ENCODE measurements at regions not wholly inside any gene's neighbourhood (a gene's known extent, or its start where the extent isn't known, plus 50 kb on each side); places are given as distances from the start of the nearest gene placed in this dataset.

GRCh38 chr4:121277194-121278105 is 103.4 kb downstream of the QRFPR start:
- DNase-seq (ENCODE audit: low spot score): no peak

GRCh38 chr4:121273191-121273590 is 107.6 kb downstream of the QRFPR start:
- no peak for DNase-seq (ENCODE audit: low spot score)

- no peak for DNase-seq (ENCODE audit: low spot score)
Observed at GRCh38 chr4:121272526-121272925, 108.3 kb downstream of the QRFPR start.

- DNase-seq (ENCODE audit: low spot score): no peak
Observed at GRCh38 chr4:121270389-121270788, 106.3 kb upstream of the TNIP3 start.

- no peak for DNase-seq (ENCODE audit: low spot score)
Observed at GRCh38 chr4:121269001-121269400, 104.9 kb upstream of the TNIP3 start.

GRCh38 chr4:121266982-121267381 is 102.9 kb upstream of the TNIP3 start:
- DNase-seq (ENCODE audit: low spot score): no peak

GRCh38 chr4:121256887-121257466 is 92.9 kb upstream of the TNIP3 start:
- no peak for DNase-seq (ENCODE audit: low spot score)

- DNase-seq (ENCODE audit: low spot score): peak; percentile 60
Observed at GRCh38 chr4:121255986-121256750, 92.0 kb upstream of the TNIP3 start.

- DNase-seq (ENCODE audit: low spot score): peak; percentile 35
Observed at GRCh38 chr4:121253961-121254360, 89.8 kb upstream of the TNIP3 start.

- DNase-seq (ENCODE audit: low spot score): peak; percentile 53
Observed at GRCh38 chr4:121252224-121252806, 88.2 kb upstream of the TNIP3 start.

- no peak for DNase-seq (ENCODE audit: low spot score)
Observed at GRCh38 chr4:121248747-121249146, 84.6 kb upstream of the TNIP3 start.

GRCh38 chr4:121246698-121247097 is 82.6 kb upstream of the TNIP3 start:
- DNase-seq (ENCODE audit: low spot score): no peak

- no peak for DNase-seq (ENCODE audit: low spot score)
Observed at GRCh38 chr4:121243485-121243884, 79.4 kb upstream of the TNIP3 start.

- no peak for DNase-seq (ENCODE audit: low spot score)
Observed at GRCh38 chr4:121242188-121242750, 78.1 kb upstream of the TNIP3 start.

GRCh38 chr4:121239951-121240350 is 75.8 kb upstream of the TNIP3 start:
- no peak for DNase-seq (ENCODE audit: low spot score)

GRCh38 chr4:121238461-121238860 is 74.3 kb upstream of the TNIP3 start:
- no peak for DNase-seq (ENCODE audit: low spot score)

GRCh38 chr4:121237069-121237399 is 72.9 kb upstream of the TNIP3 start:
- DNase-seq (ENCODE audit: low spot score): no peak

- no peak for DNase-seq (ENCODE audit: low spot score)
Observed at GRCh38 chr4:121236353-121237068, 72.4 kb upstream of the TNIP3 start.

GRCh38 chr4:121233982-121234381 is 69.9 kb upstream of the TNIP3 start:
- no peak for DNase-seq (ENCODE audit: low spot score)

GRCh38 chr4:121229993-121230392 is 65.9 kb upstream of the TNIP3 start:
- DNase-seq (ENCODE audit: low spot score): no peak

- DNase-seq (ENCODE audit: low spot score): no peak
Observed at GRCh38 chr4:121228848-121229247, 64.7 kb upstream of the TNIP3 start.

Data from CD4-positive, alpha-beta T cell treated with Interleukin-6 at 100 ng/mL for 8 hours (primary cell).